ENCODE measurements at regions not wholly inside any gene's neighbourhood (a gene's known extent, or its start where the extent isn't known, plus 50 kb on each side); places are given as distances from the start of the nearest gene placed in this dataset.

DNA sequence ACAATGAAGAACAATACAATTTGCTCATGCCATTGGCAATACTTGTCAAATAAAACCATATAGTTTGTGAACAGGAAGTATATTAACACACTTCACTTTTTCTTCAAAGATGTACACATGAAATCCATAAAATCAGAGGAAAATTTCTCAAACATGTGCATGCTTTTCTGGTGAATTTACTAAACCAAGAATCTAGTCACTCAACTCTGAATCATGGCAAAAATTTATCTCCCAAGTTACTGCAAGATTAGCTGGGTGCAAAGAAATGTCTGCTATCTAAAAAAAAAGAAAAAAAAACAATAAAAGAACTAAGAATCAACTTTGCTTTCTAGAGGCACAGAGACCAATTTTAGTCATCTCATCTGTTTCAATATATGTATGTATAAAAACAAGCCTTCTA, 419.2 kb downstream of the NR4A2 start:
- no TSS peak for BruUV-seq (replicated peaks)
- Mint-ChIP-seq H3K36me3 (ENCODE audit: insufficient read depth, unreplicated experiment) (no peaks in the 10 kb centered on the region), H3K9me3 (ENCODE audit: unreplicated experiment) (no peaks in the 10 kb centered on the region), H3K27ac (ENCODE audit: low read depth, unreplicated experiment) (no peak overlapping the region), H3K27me3 (ENCODE audit: insufficient read depth, unreplicated experiment) (no peaks in the 10 kb centered on the region), H3K4me3 (ENCODE audit: unreplicated experiment) (no peak overlapping the region), H3K4me1 (ENCODE audit: insufficient read depth, unreplicated experiment) (no peaks in the 10 kb centered on the region)
- intact Hi-C loops (cut with micrococcal nuclease) = no loop called here
- ChIA-PET CTCF (no interaction called here), POLR2A (no interaction called here)
- no peak for TF ChIP-seq CTCF (IDR thresholded peaks at IDR 0.05; ENCODE audit: unreplicated experiment)
- DNase-seq (ENCODE audit: unreplicated experiment) = no peak

GRCh38 chr2:155908567-155908966, 424.0 kb downstream of the NR4A2 start:
- no peak for TF ChIP-seq CTCF (IDR thresholded peaks at IDR 0.05; ENCODE audit: unreplicated experiment)
- ChIA-PET POLR2A (interaction anchor here (0.6 to 0.9 kb wide), 2 partner anchors 491 to 680 kb away, joined by 3 read pairs; no protein-coding TSS in a partner anchor), CTCF (interaction anchor here (1.0 kb wide), 1 partner anchor 11 kb away, joined by 5 read pairs; no protein-coding TSS in a partner anchor)
- Mint-ChIP-seq H3K36me3 (ENCODE audit: insufficient read depth, unreplicated experiment) (no peaks in the 10 kb centered on the region), H3K9me3 (ENCODE audit: unreplicated experiment) (no peaks in the 10 kb centered on the region), H3K27me3 (ENCODE audit: insufficient read depth, unreplicated experiment) (no peaks in the 10 kb centered on the region), H3K27ac (ENCODE audit: low read depth, unreplicated experiment) (no peak overlapping the region), H3K4me1 (ENCODE audit: insufficient read depth, unreplicated experiment) (no peaks in the 10 kb centered on the region), H3K4me3 (ENCODE audit: unreplicated experiment) (no peak overlapping the region)
- DNase-seq (ENCODE audit: unreplicated experiment) = no peak
- intact Hi-C loops (cut with micrococcal nuclease) = no loop called here
- no TSS peak for BruUV-seq (replicated peaks)

DNA sequence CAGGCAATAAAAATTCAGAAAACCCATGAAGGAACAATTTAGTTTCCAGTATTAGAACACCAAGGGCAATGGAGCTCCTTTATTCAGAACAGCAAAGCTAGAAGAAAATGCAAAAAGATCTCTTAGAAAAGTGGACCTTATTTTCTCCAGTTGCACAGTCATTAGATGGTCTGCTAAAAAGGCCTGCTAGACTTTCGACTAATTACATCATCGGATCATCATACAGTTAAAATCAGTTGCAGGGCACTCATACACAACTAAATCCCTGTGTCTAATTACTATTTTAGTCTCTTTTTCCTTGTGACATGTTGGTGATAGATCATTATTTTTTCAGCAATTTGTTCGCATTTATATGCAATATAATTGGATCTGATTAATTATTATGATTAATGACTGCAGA, 425.3 kb downstream of the NR4A2 start:
- CTCF ChIA-PET = interaction anchor here (0.7 kb wide), 1 partner anchor 94 kb away, joined by 3 read pairs; no protein-coding TSS in a partner anchor
- H3K4me3 Mint-ChIP-seq (ENCODE audit: unreplicated experiment) = no peak overlapping the region
- BruUV-seq (replicated peaks) = no TSS peak
- POLR2A ChIA-PET = no interaction called here
- no peak overlapping the region for H3K27ac Mint-ChIP-seq (ENCODE audit: low read depth, unreplicated experiment)
- H3K9me3 Mint-ChIP-seq (ENCODE audit: unreplicated experiment) = no peaks in the 10 kb centered on the region
- no peak for TF ChIP-seq CTCF (IDR thresholded peaks at IDR 0.05; ENCODE audit: unreplicated experiment)
- intact Hi-C loops (cut with micrococcal nuclease) = no loop called here
- no peaks in the 10 kb centered on the region for H3K4me1 Mint-ChIP-seq (ENCODE audit: insufficient read depth, unreplicated experiment)
- no peaks in the 10 kb centered on the region for H3K27me3 Mint-ChIP-seq (ENCODE audit: insufficient read depth, unreplicated experiment)
- H3K36me3 Mint-ChIP-seq (ENCODE audit: insufficient read depth, unreplicated experiment) = no peaks in the 10 kb centered on the region
- DNase-seq (ENCODE audit: unreplicated experiment) = no peak

- Mint-ChIP-seq H3K4me3 (ENCODE audit: unreplicated experiment) (no peak overlapping the region), H3K27ac (ENCODE audit: low read depth, unreplicated experiment) (no peak overlapping the region), H3K9me3 (ENCODE audit: unreplicated experiment) (no peaks in the 10 kb centered on the region), H3K4me1 (ENCODE audit: insufficient read depth, unreplicated experiment) (no peaks in the 10 kb centered on the region), H3K36me3 (ENCODE audit: insufficient read depth, unreplicated experiment) (no peaks in the 10 kb centered on the region), H3K27me3 (ENCODE audit: insufficient read depth, unreplicated experiment) (no peaks in the 10 kb centered on the region)
- ChIA-PET POLR2A (no interaction called here), CTCF (no interaction called here)
- TF ChIP-seq CTCF (IDR thresholded peaks at IDR 0.05; ENCODE audit: unreplicated experiment) = no peak
- no peak for DNase-seq (ENCODE audit: unreplicated experiment)
- no TSS peak for BruUV-seq (replicated peaks)
- intact Hi-C loops (cut with micrococcal nuclease) = no loop called here
Measured at GRCh38 chr2:155905657-155906056, 426.9 kb downstream of the NR4A2 start.

Measured in MCF 10A (cell line).